Activated CD8-positive, alpha-beta memory T cell treated with anti-CD3 and anti-CD28 coated beads, Interleukin-2, amount 10 ng/mL, durations not matched to agents 7 days and 5 days (primary cell): ENCODE measurements at regions not wholly inside any gene's neighbourhood (a gene's known extent, or its start where the extent isn't known, plus 50 kb on each side); places are given as distances from the start of the nearest gene placed in this dataset.

Experiments
- ATAC-seq: fragments of 150-1000 bp; cut with Tn5 transposase; one replicate; pipeline ENCODE4 v1.10.0; 2021; ENCODE audit warnings: moderate library complexity
- CTCF ChIA-PET: fragments of 350-600 bp; sonication (Branson Sonifier 250); formaldehyde crosslinking; loops from one replicate; lab custom pipeline; 2021; ENCODE audit warnings: antibody characterized with exemption; lab: Charles Lee
- DNase-seq: peaks from one replicate; pipeline ENCODE4 v3.0.0-alpha.2; 2020
- H3K27ac Mint-ChIP-seq: one replicate; pipeline ENCODE4 v1.8.0; 2021; ENCODE audit warnings: mild to moderate bottlenecking, mixed read lengths
- H3K27me3 Mint-ChIP-seq: one replicate; pipeline ENCODE4 v1.8.0; 2021; ENCODE audit warnings: mixed read lengths
- H3K36me3 Mint-ChIP-seq: one replicate; pipeline ENCODE4 v1.8.0; 2021; ENCODE audit warnings: mild to moderate bottlenecking, mixed read lengths
- H3K4me1 Mint-ChIP-seq: one replicate; pipeline ENCODE4 v1.8.0; 2021; ENCODE audit warnings: mixed read lengths
- H3K4me3 Mint-ChIP-seq: one replicate; pipeline ENCODE4 v1.8.0; 2021; ENCODE audit warnings: mild to moderate bottlenecking, moderate library complexity, mixed read lengths
- H3K9me3 Mint-ChIP-seq: one replicate; pipeline ENCODE4 v1.8.0; 2022; ENCODE audit warnings: low read depth, mixed read lengths

DNA sequence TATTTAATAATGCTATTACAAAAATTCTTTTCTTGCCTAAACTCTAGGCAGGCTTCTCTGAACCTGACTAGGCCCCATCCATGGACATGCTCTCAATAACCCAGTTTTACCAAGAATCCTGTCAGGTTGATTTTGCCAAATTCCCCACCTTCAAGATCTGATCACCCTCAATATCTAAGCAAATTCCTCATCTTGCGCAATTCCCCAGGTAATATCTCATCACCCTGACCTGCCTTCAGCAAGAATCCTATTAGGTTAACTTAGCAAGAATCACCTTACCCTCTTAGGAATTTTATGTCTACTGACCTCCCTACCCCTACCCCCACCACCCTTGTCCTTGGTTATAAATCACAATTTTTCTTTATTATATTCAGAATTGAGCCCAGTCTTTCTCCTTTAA is 579.1 kb downstream of the C4orf33 start:
- H3K4me1 Mint-ChIP-seq: no peaks in the 10 kb centered on the region
- ATAC-seq (no peak), DNase-seq (no peak)
- H3K36me3 Mint-ChIP-seq: no peaks in the 10 kb centered on the region
- no peak overlapping the region for H3K4me3 Mint-ChIP-seq
- H3K27ac Mint-ChIP-seq: no peak overlapping the region
- H3K27me3 Mint-ChIP-seq: no peaks in the 10 kb centered on the region
- H3K9me3 Mint-ChIP-seq: no peaks in the 10 kb centered on the region
- CTCF ChIA-PET: no interaction called here

DNA sequence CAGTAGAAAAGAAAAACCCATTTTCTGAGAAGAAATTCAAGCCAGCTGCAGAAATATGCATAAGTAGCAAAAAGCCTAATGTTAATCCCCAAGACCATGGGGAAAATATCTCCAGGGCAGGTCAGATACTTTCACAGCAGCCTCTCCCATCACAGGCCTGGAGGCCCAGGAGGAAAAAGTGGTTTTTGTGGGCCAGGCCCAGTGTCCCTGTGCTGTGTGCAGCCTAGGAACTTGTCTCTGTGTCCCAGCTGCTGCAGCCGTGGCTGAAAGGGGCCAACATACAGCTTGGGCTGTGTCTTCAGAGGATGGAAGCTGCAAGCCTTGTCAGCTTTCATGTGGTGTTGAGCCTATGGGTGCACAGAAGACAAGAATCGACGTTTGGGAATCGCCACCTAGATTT is 581.0 kb downstream of the C4orf33 start:
- CTCF ChIA-PET: no interaction called here

DNA sequence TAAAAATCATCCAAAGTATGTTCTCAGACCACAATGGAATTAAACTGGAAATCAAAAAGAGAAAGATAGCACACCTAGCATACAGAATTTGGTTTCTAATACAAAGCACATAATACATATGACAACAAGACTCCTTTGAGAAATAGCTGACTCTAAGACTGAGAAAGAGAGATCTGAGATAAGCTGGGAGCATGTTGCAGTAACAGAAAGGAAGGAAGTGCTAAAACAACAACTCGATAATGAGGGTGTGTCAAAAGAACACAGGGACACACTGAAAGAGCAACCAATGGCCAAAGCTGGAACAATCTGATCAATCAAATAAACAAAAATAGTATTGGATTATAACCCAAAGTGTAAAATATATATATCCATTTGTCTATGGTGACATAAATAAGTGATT is 586.6 kb downstream of the C4orf33 start:
- CTCF ChIA-PET: no interaction called here
- H3K27me3 Mint-ChIP-seq: no peaks in the 10 kb centered on the region
- no peak overlapping the region for H3K27ac Mint-ChIP-seq
- ATAC-seq: no peak
- no peak for DNase-seq
- no peaks in the 10 kb centered on the region for H3K9me3 Mint-ChIP-seq
- no peak overlapping the region for H3K4me3 Mint-ChIP-seq
- no peaks in the 10 kb centered on the region for H3K36me3 Mint-ChIP-seq
- no peaks in the 10 kb centered on the region for H3K4me1 Mint-ChIP-seq

More for the DNA sequence above, 581.0 kb downstream of the C4orf33 start:
- H3K27ac Mint-ChIP-seq: no peak overlapping the region
- no peaks in the 10 kb centered on the region for H3K4me1 Mint-ChIP-seq
- DNase-seq: no peak
- no peak for ATAC-seq
- H3K27me3 Mint-ChIP-seq: no peaks in the 10 kb centered on the region
- no peaks in the 10 kb centered on the region for H3K9me3 Mint-ChIP-seq
- H3K36me3 Mint-ChIP-seq: no peaks in the 10 kb centered on the region
- H3K4me3 Mint-ChIP-seq: no peak overlapping the region

DNA sequence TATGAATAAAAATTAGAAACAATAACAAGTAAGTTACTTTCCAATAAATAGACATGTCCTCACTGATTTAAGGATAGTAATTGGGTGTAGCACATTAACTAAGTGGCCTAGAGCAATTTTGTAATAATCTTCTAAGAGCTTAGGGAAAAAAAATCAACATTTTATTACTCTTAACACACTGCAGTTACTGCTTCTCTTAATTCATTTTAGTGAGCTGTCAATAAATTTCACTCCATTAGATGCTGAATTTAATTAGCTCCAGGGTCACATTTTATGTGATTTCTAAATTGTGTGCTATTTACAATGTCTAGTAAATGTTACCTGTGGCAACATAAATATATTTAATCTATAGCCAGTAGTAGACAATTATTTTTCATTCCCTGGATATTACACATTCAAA is 612.0 kb downstream of the C4orf33 start:
- Mint-ChIP-seq H3K4me1 (no peaks in the 10 kb centered on the region), H3K9me3 (no peaks in the 10 kb centered on the region), H3K27ac (no peak overlapping the region), H3K4me3 (no peak overlapping the region), H3K36me3 (no peaks in the 10 kb centered on the region), H3K27me3 (no peaks in the 10 kb centered on the region)
- ATAC-seq (no peak), DNase-seq (no peak)
- CTCF ChIA-PET: no interaction called here

DNA sequence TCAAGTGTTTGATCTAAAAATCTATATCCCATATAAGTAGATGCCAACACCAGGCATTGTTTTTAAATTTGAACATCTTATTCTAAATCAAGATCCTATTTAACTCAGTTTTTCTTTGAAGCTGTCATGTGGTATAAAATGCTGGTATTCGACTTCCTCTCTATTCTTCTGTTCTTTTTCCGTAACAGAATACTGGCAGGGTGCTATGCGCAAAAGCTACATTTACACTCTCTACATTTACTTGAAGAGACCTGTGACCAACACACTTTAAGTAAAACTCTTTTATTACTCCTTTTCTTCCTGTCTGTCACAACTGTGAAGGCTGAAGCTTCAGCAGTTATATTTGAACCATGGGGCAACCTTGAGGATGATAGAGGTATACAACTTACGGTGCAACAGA is 612.8 kb downstream of the C4orf33 start:
- CTCF ChIA-PET: no interaction called here
- no peaks in the 10 kb centered on the region for H3K27me3 Mint-ChIP-seq

DNA sequence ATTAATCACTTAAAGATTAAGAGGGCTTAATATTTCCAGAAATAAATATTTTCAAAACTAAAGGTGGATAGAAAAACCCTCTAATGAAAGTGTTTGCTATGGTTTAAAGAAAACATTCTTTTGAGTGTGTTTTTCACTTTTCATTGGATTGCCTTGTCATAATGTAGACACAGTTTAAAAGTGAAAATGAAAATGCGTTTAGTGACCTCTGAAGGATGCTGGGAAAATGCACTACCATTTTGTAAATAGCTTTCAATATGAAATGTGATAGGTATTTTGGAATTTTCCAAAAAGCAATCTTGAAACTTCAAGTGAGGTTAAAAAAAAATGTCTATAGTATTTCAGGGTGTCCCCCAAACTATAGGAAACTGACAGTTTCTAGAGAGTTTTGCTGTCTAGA is 642.2 kb downstream of the C4orf33 start:
- no peak overlapping the region for H3K4me3 Mint-ChIP-seq
- ATAC-seq: no peak

More for the DNA sequence above, 612.8 kb downstream of the C4orf33 start:
- Mint-ChIP-seq H3K9me3 (no peaks in the 10 kb centered on the region), H3K4me3 (no peak overlapping the region), H3K4me1 (no peaks in the 10 kb centered on the region), H3K36me3 (no peaks in the 10 kb centered on the region), H3K27ac (no peak overlapping the region)
- no peak for DNase-seq
- ATAC-seq: no peak

DNA sequence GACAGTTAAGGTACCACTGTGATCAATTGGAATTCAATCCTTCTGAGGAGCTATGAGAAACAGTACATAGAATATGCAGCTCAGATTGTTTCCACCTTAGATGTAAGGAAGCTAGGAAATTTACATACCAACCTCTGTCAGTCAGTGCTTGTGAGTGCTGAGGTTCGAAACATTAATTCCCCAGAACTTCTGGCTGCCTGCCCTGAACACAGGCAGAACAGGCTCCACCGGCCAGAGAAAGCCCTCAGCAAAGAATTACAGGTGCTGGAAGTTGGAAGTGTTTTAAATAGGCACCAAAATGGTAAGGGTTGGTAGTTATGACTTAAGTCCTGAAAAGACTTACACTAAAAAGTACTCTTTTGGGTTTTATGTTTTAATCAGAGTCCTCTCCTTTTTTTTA is 651.8 kb downstream of the C4orf33 start:
- CTCF ChIA-PET: no interaction called here
- ATAC-seq (no peak), DNase-seq (no peak)
- H3K4me1 Mint-ChIP-seq: no peaks in the 10 kb centered on the region
- no peaks in the 10 kb centered on the region for H3K9me3 Mint-ChIP-seq
- no peaks in the 10 kb centered on the region for H3K27me3 Mint-ChIP-seq
- no peak overlapping the region for H3K27ac Mint-ChIP-seq
- H3K36me3 Mint-ChIP-seq: no peaks in the 10 kb centered on the region
- H3K4me3 Mint-ChIP-seq: no peak overlapping the region

More for the DNA sequence above, 642.2 kb downstream of the C4orf33 start:
- CTCF ChIA-PET: no interaction called here
- H3K4me1 Mint-ChIP-seq: no peaks in the 10 kb centered on the region
- H3K36me3 Mint-ChIP-seq: no peaks in the 10 kb centered on the region
- no peaks in the 10 kb centered on the region for H3K27me3 Mint-ChIP-seq
- DNase-seq: no peak
- no peak overlapping the region for H3K27ac Mint-ChIP-seq
- no peaks in the 10 kb centered on the region for H3K9me3 Mint-ChIP-seq

DNA sequence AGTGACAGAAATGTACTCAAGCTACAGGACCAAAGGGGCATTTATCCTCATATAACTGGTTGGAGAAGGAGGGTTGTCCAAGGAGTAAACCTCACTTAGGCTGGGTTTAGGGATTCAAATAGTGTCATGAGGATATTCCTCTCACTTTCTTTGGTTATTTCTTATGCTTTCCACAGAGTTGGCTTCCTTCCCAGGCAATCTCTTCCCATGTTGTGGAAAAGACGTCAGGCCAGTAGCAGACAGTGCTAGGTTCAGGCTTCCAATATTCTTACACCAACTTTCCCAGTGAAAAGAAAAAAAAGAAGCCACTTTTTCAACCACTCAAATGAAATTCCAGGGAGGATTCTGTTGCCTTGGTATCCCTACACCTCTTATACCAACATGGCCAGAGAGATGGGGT is 653.0 kb downstream of the C4orf33 start:
- no peaks in the 10 kb centered on the region for H3K9me3 Mint-ChIP-seq
- H3K4me3 Mint-ChIP-seq: no peak overlapping the region
- CTCF ChIA-PET: no interaction called here
- ATAC-seq (no peak), DNase-seq (no peak)
- H3K27me3 Mint-ChIP-seq: no peaks in the 10 kb centered on the region
- H3K27ac Mint-ChIP-seq: no peak overlapping the region
- no peaks in the 10 kb centered on the region for H3K4me1 Mint-ChIP-seq
- no peaks in the 10 kb centered on the region for H3K36me3 Mint-ChIP-seq

DNA sequence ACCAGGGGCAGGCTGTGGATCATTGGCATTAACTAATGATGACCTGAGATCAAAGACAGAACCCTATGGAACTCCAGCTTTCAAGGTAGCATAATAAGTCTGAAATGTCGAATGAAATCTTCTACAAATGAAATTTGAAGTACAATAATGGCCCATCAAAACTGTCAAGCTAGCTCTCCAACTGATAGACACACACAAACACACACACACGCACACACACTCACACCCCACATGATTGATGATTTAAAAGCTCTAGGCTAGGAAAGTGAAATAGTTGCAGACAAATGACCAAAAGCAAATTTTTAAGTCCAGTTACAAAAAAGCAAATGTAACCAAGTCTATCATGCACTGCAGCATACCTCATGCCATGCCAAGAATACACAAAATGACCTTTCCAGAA is 655.7 kb downstream of the C4orf33 start:
- peaks cover 3% of the 10 kb centered on the region for H3K9me3 Mint-ChIP-seq

DNA sequence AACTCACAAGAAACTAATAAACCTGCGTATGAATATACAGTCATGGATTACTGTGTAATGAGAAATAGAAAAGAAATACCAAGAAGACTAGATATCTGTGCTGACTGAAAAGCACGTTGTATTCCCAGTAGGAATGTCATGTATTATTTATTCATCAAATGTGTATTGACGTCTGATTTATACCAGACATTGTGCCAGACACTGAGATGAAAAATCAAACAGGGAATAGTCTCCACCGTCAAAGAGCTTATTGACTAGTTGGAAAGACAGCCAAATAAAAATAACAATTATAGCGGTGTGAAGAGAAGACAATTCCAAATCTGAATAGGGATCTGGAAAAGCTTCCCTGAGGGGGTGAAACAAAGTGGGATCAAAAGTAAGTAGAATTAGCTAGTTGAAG is 687.6 kb downstream of the C4orf33 start:
- Mint-ChIP-seq H3K27ac (no peak overlapping the region), H3K9me3 (no peaks in the 10 kb centered on the region), H3K4me1 (no peaks in the 10 kb centered on the region), H3K4me3 (no peak overlapping the region), H3K36me3 (no peaks in the 10 kb centered on the region), H3K27me3 (no peaks in the 10 kb centered on the region)
- no peak for DNase-seq
- no peak for ATAC-seq
- CTCF ChIA-PET: no interaction called here

More for the DNA sequence above, 655.7 kb downstream of the C4orf33 start:
- ATAC-seq (no peak), DNase-seq (no peak)
- no peaks in the 10 kb centered on the region for H3K36me3 Mint-ChIP-seq
- no peak overlapping the region for H3K4me3 Mint-ChIP-seq
- H3K27me3 Mint-ChIP-seq: no peaks in the 10 kb centered on the region
- CTCF ChIA-PET: no interaction called here
- H3K4me1 Mint-ChIP-seq: no peaks in the 10 kb centered on the region
- no peak overlapping the region for H3K27ac Mint-ChIP-seq

DNA sequence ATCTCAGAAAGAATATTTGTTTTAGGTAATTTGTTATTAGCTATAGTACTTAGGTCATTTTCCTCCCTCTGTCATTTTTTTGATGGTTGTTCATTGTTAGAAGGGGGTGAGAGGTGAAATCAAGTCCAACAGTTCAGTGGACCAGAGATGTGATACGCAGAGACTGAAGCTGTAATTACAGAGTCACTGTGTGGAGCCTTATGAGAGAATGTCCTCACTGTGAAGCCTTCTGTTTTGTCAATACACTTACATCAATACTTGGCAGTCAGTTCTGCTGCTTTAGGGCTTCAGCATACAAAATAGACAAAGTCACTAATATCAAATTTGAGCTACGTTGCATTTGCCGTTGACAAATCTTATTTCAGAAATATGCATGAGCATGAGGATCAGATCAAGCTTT is 692.5 kb downstream of the C4orf33 start:
- Mint-ChIP-seq H3K9me3 (no peaks in the 10 kb centered on the region), H3K4me3 (no peak overlapping the region), H3K4me1 (no peaks in the 10 kb centered on the region), H3K36me3 (no peaks in the 10 kb centered on the region), H3K27ac (no peak overlapping the region), H3K27me3 (no peaks in the 10 kb centered on the region)
- DNase-seq (no peak), ATAC-seq (no peak)
- CTCF ChIA-PET: no interaction called here

DNA sequence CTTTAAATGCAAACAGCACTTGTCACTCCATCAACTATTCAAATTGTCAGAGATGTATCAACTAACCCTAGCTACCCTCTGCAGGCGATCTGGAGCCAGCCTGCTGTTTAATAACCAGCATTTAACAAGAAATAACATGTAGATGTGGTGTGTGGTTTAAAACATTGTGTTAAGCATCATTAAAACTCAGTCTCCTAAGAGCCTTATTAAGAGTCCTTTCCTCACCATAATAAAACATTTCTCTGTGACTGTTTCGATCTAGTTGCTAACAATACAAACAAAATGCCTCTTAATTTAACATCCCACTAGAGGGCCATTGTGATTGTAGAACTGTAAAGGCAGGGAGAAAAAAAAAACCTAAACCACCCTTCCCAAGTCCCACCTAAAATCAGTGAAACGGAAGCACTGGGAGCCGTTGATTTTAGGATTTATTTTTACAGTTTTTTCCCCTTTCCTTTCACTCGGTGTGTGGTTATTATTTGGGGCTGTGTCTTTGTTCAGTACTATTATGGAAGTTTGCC is 708.6 kb downstream of the C4orf33 start:
- H3K4me3 Mint-ChIP-seq: no peak overlapping the region
- DNase-seq: no peak

DNA sequence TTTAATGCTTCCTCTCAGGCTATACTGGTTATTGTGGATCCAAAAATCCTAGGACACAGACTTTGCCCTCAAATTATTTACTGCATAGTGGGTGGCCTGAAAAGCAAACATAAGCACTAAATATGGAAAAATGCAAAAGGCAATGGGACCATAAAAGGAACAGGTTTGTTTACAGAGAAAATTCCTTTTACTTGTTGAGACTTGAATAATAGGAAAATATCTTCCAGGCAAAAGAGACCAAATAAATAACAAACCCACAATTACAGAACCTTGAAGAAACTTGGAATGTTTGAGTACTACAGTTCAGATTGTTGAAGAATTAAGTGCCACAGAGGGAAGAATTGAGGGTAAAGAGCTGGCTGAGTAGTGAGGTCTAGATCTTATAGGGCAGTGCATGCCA is 711.0 kb downstream of the C4orf33 start:
- no peak for DNase-seq
- Mint-ChIP-seq H3K27ac (no peak overlapping the region), H3K4me1 (no peaks in the 10 kb centered on the region), H3K36me3 (no peaks in the 10 kb centered on the region), H3K4me3 (no peak overlapping the region), H3K27me3 (no peaks in the 10 kb centered on the region), H3K9me3 (peaks cover 6% of the 10 kb centered on the region)
- CTCF ChIA-PET: no interaction called here
- no peak for ATAC-seq

More for the DNA sequence above, 708.6 kb downstream of the C4orf33 start:
- Mint-ChIP-seq H3K4me1 (no peaks in the 10 kb centered on the region), H3K36me3 (no peaks in the 10 kb centered on the region), H3K27me3 (no peaks in the 10 kb centered on the region), H3K27ac (no peak overlapping the region), H3K9me3 (peaks cover 6% of the 10 kb centered on the region)
- ATAC-seq: no peak
- CTCF ChIA-PET: no interaction called here

DNA sequence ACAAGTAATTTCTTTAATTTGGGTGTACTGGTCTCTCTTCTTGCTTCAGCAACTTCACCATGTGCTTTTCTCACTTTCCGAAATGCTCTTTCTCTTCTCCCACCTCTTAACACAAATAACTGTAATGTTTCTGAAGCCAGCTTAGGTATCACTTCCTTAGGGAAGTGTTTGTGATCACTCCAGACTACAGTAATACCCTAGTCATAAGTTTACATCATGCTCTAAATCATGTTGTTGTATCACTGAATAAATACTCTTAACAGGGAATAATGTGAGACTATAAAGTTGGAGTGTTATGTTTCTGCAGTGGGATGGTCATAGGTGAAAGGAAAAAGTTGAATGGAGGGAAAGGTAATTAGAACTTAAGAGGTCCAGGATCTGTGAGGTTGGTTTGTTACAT is 712.3 kb downstream of the C4orf33 start:
- DNase-seq (no peak), ATAC-seq (no peak)
- H3K4me3 Mint-ChIP-seq: no peak overlapping the region
- H3K27ac Mint-ChIP-seq: no peak overlapping the region
- no peaks in the 10 kb centered on the region for H3K4me1 Mint-ChIP-seq
- H3K27me3 Mint-ChIP-seq: no peaks in the 10 kb centered on the region
- CTCF ChIA-PET: no interaction called here
- H3K9me3 Mint-ChIP-seq: peaks cover 8% of the 10 kb centered on the region
- no peaks in the 10 kb centered on the region for H3K36me3 Mint-ChIP-seq

DNA sequence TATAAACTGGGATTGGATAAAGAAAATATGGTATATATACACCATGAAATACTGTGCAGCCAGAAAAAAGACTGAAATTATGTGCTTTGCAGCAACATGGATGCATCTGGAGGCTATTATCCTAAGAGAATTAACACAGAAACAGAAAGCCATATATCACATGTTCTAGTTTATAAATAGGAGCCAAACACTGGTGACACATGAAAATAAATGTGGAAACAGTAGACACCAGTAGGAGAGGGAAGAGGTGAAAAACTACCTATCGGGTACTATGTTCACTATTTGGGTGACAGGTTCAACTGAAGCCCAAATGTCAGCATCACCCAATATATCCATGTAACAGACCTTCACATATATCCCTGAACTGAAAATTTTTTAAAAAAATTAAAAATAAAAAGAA is 725.1 kb downstream of the C4orf33 start:
- DNase-seq: no peak
- Mint-ChIP-seq H3K27me3 (no peaks in the 10 kb centered on the region), H3K36me3 (no peaks in the 10 kb centered on the region), H3K4me1 (no peaks in the 10 kb centered on the region), H3K4me3 (no peak overlapping the region), H3K9me3 (no peaks in the 10 kb centered on the region), H3K27ac (no peak overlapping the region)
- no peak for ATAC-seq
- CTCF ChIA-PET: no interaction called here
